Epithelial cell of proximal tubule (primary cell): ENCODE measurements at regions not wholly inside any gene's neighbourhood (a gene's known extent, or its start where the extent isn't known, plus 50 kb on each side); places are given as distances from the start of the nearest gene placed in this dataset.

Experiments
- DNase-seq: peaks from one replicate; pipeline ENCODE4 v3.0.0-alpha.2; 2011; ENCODE audit warnings: low read depth
- H3K4me3 ChIP-seq: 2 replicates; pipeline ENCODE4 v1.5.1; 2011; ENCODE audit warnings: low read depth, mild to moderate bottlenecking, low read length
- CTCF ChIP-seq: conservative IDR thresholded peaks from 2 replicates; pipeline ENCODE4 v1.5.1; 2012; ENCODE audit warnings: low read depth, mild to moderate bottlenecking, low read length

GRCh38 chr21:35705888-35706287 is 354.4 kb downstream of the SETD4 start:
- H3K4me3 ChIP-seq, result no peak overlapping the region
- no peak for TF ChIP-seq CTCF
- no peak for DNase-seq

GRCh38 chr21:35705237-35705887 is 355.0 kb downstream of the SETD4 start:
- no peak overlapping the region for H3K4me3 ChIP-seq
- no peak for DNase-seq
- TF ChIP-seq CTCF, result no peak

GRCh38 chr21:35703704-35704103 is 356.6 kb downstream of the SETD4 start:
- no peak overlapping the region for H3K4me3 ChIP-seq
- TF ChIP-seq CTCF, result no peak
- no peak for DNase-seq

GRCh38 chr21:35699361-35699760 is 361.0 kb downstream of the SETD4 start:
- no peak for DNase-seq
- no peak for TF ChIP-seq CTCF
- no peak overlapping the region for H3K4me3 ChIP-seq

GRCh38 chr21:35697321-35697808 is 363.0 kb downstream of the SETD4 start:
- no peak for TF ChIP-seq CTCF
- no peak for DNase-seq
- no peak overlapping the region for H3K4me3 ChIP-seq

GRCh38 chr21:35696644-35697043 is 363.7 kb downstream of the SETD4 start:
- TF ChIP-seq CTCF, result no peak
- no peak for DNase-seq
- no peak overlapping the region for H3K4me3 ChIP-seq

GRCh38 chr21:35692311-35692710 is 368.0 kb downstream of the SETD4 start:
- no peak overlapping the region for H3K4me3 ChIP-seq
- DNase-seq, result no peak
- no peak for TF ChIP-seq CTCF
